Chondrocyte (in vitro differentiated cells): ENCODE measurements at regions not wholly inside any gene's neighbourhood (a gene's known extent, or its start where the extent isn't known, plus 50 kb on each side); places are given as distances from the start of the nearest gene placed in this dataset.

Experiments used
- DNase-seq: peaks from one replicate; pipeline ENCODE4 v3.0.0; 2021; ENCODE audit warnings: mixed read lengths, low spot score
- H3K27ac Mint-ChIP-seq: one replicate; pipeline ENCODE4 v1.8.0; 2021; ENCODE audit warnings: mild to moderate bottlenecking, moderate library complexity, mixed read lengths; ENCODE audit not compliant: unreplicated experiment
- H3K27me3 Mint-ChIP-seq: 2 replicates; pipeline ENCODE4 v1.8.0; 2021; ENCODE audit warnings: low read depth, mixed read lengths
- H3K36me3 Mint-ChIP-seq: 2 replicates; pipeline ENCODE4 v1.8.0; 2021; ENCODE audit warnings: low read depth, mixed read lengths
- H3K4me1 Mint-ChIP-seq: 2 replicates; pipeline ENCODE4 v1.8.0; 2021; ENCODE audit warnings: low read depth, mild to moderate bottlenecking, mixed read lengths
- H3K4me3 Mint-ChIP-seq: one replicate; pipeline ENCODE4 v1.8.0; 2021; ENCODE audit warnings: mild to moderate bottlenecking, moderate library complexity, mixed read lengths; ENCODE audit not compliant: unreplicated experiment
- H3K9me3 Mint-ChIP-seq: 2 replicates; pipeline ENCODE4 v1.8.0; 2021; ENCODE audit warnings: low read depth, mixed read lengths
- TF ChIP-seq, protein P1 (sequence below): fragments of 200-600 bp; sonication (generic); IDR thresholded peaks from 2 replicates; pipeline ENCODE4 v1.5.0; 2021; ENCODE audit warnings: antibody characterized with exemption, mild to moderate bottlenecking, moderate library complexity

DNA sequence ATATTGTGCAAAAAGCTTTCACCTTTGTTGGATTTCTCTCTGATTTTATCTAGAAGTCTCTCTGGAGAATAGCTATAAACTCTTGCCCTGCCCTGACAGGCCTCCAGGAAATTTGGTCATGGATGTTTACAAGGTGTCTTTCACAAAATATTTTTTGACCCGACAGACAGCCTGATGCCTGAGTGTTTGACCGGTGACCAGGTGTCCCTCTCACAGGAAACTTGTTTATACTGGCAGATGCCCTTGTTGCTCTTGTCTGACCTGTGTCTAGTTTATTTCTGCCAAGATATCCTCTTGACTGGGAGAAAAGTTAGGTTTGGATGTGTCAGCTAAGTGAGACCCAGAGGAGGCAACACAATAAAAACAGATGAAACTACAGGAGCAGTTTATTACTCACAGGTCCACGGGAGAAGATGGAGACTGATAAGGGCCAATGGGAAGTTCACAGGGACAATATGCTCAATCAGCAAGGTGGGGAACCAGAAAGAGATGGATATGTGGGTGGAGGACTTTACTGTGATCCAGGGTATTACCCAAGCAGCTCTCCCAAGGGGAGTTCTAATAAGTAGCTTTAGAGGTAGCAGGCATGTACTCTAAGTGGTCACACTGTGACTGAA lies 243.3 kb downstream of the ARAP2 start:
- H3K9me3 Mint-ChIP-seq, result no peaks in the 10 kb centered on the region
- H3K27ac Mint-ChIP-seq, result no peak overlapping the region
- H3K36me3 Mint-ChIP-seq, result no peaks in the 10 kb centered on the region
- TF ChIP-seq, protein P1, sequence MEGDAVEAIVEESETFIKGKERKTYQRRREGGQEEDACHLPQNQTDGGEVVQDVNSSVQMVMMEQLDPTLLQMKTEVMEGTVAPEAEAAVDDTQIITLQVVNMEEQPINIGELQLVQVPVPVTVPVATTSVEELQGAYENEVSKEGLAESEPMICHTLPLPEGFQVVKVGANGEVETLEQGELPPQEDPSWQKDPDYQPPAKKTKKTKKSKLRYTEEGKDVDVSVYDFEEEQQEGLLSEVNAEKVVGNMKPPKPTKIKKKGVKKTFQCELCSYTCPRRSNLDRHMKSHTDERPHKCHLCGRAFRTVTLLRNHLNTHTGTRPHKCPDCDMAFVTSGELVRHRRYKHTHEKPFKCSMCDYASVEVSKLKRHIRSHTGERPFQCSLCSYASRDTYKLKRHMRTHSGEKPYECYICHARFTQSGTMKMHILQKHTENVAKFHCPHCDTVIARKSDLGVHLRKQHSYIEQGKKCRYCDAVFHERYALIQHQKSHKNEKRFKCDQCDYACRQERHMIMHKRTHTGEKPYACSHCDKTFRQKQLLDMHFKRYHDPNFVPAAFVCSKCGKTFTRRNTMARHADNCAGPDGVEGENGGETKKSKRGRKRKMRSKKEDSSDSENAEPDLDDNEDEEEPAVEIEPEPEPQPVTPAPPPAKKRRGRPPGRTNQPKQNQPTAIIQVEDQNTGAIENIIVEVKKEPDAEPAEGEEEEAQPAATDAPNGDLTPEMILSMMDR, result no peak
- no peak overlapping the region for H3K4me3 Mint-ChIP-seq
- no peaks in the 10 kb centered on the region for H3K4me1 Mint-ChIP-seq
- H3K27me3 Mint-ChIP-seq, result no peaks in the 10 kb centered on the region
- DNase-seq, result no peak

DNA sequence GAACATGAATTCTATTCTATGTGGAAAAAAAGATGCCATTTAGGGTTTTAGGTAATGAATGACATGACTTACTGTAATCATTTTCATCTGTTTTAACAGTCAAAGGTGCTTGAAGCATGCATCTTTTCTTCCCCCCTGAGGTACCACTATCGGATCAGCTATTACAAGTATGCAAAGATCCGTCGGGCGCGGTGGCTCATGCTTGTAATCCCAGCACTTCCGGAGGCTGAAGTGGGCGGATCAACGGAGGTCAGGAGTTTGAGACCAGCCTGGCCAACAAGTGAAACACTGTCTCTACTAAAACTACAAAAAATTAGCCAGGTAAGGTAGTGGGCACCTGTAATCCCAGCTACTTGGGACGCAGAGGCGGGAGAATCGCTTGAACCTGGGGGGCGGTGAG lies 241.3 kb downstream of the ARAP2 start:
- no peak overlapping the region for H3K4me3 Mint-ChIP-seq
- no peaks in the 10 kb centered on the region for H3K9me3 Mint-ChIP-seq
- no peaks in the 10 kb centered on the region for H3K27me3 Mint-ChIP-seq
- no peaks in the 10 kb centered on the region for H3K36me3 Mint-ChIP-seq
- H3K27ac Mint-ChIP-seq, result no peak overlapping the region
- TF ChIP-seq, protein P1, result no peak
- no peaks in the 10 kb centered on the region for H3K4me1 Mint-ChIP-seq
- DNase-seq, result no peak

DNA sequence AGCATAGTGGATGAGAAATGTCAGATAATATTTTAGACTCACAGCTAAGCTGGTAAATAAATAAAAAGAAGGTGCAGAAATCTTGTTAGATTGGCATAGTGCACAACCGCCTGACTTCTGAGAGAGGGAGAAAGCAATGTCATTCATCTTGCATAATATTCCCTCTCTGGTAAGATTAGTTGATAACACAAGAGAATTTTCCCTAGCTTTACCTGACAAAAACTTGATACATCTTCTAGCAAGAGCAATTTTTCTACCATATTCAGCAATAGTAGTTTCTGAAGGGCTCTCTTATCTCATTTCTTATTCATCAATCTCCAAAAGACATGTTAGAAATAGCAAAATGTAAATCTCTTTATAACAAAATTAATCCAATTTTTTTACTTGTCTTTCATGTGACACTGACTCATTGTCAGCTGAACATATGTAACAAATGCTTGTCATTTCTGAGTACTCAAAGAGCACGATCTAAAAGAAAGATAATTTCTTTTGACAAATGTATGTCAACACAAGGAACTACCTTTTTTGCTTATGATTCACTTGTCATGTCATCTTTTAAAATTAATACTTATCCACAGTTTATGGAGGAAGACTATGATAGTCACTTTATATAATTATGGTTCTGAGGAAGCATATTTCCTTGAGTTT lies 240.0 kb downstream of the ARAP2 start:
- H3K9me3 Mint-ChIP-seq, result peaks cover 3% of the 10 kb centered on the region
- H3K27me3 Mint-ChIP-seq, result no peaks in the 10 kb centered on the region
- no peaks in the 10 kb centered on the region for H3K36me3 Mint-ChIP-seq
- no peaks in the 10 kb centered on the region for H3K4me1 Mint-ChIP-seq
- TF ChIP-seq, protein P1, result no peak
- no peak overlapping the region for H3K4me3 Mint-ChIP-seq
- DNase-seq, result no peak
- no peak overlapping the region for H3K27ac Mint-ChIP-seq

- Mint-ChIP-seq H3K36me3 (no peaks in the 10 kb centered on the region), H3K27me3 (no peaks in the 10 kb centered on the region), H3K4me3 (no peak overlapping the region), H3K9me3 (peaks cover 3% of the 10 kb centered on the region), H3K4me1 (no peaks in the 10 kb centered on the region), H3K27ac (no peak overlapping the region)
- no peak for DNase-seq
- TF ChIP-seq, protein P1, result no peak
Observed at GRCh38 chr4:36006226-36006625, 238.1 kb downstream of the ARAP2 start.

- no peak overlapping the region for H3K4me3 Mint-ChIP-seq
- no peak for DNase-seq
Observed at GRCh38 chr4:36010397-36010929, 233.9 kb downstream of the ARAP2 start.

More at GRCh38 chr4:36010397-36010929, 233.9 kb downstream of the ARAP2 start:
- Mint-ChIP-seq H3K27me3 (no peaks in the 10 kb centered on the region), H3K9me3 (peaks cover 6% of the 10 kb centered on the region), H3K4me1 (no peaks in the 10 kb centered on the region), H3K27ac (no peak overlapping the region), H3K36me3 (no peaks in the 10 kb centered on the region)
- TF ChIP-seq, protein P1, result no peak
